GM12872 (cell line): ENCODE measurements at regions not wholly inside any gene's neighbourhood (a gene's known extent, or its start where the extent isn't known, plus 50 kb on each side); places are given as distances from the start of the nearest gene placed in this dataset.

Experiments used
- CTCF ChIP-seq: IDR thresholded peaks from 3 replicates; pipeline ENCODE4 v1.5.1; 2011; ENCODE audit warnings: low read depth, mild to moderate bottlenecking, low read length, moderate library complexity; ENCODE audit not compliant: insufficient read depth

- TF ChIP-seq CTCF, result no peak
Measured at GRCh38 chr22:27687984-27688545, 113.5 kb downstream of the MN1 start.

- TF ChIP-seq CTCF, result no peak
Measured at GRCh38 chr22:27689664-27690063, 111.9 kb downstream of the MN1 start.

GRCh38 chr22:27690599-27690998 is 111.0 kb downstream of the MN1 start:
- TF ChIP-seq CTCF, result no peak

- TF ChIP-seq CTCF, result no peak
Measured at GRCh38 chr22:27692243-27692642, 109.3 kb downstream of the MN1 start.

GRCh38 chr22:27695925-27696324 is 105.6 kb downstream of the MN1 start:
- no peak for TF ChIP-seq CTCF

- no peak for TF ChIP-seq CTCF
Measured at GRCh38 chr22:27697888-27698287, 103.7 kb downstream of the MN1 start.
